ENCODE measurements at regions not wholly inside any gene's neighbourhood (a gene's known extent, or its start where the extent isn't known, plus 50 kb on each side); places are given as distances from the start of the nearest gene placed in this dataset.

- H3K4me1 ChIP-seq (ENCODE audit: control insufficient read depth in 2 of 2, insufficient read depth in 2 of 2, low read length in 2 of 2) = peaks cover 27 to 48% of the 10 kb centered on the region in 2 donors
- H3K9me3 ChIP-seq (ENCODE audit: control insufficient read depth in 2 of 2, low read length in 2 of 2) = no peaks in the 10 kb centered on the region
- no peak overlapping the region for H3K4me3 ChIP-seq (ENCODE audit: low read length in 2 of 2)
- H3K9ac ChIP-seq (ENCODE audit: low read depth in 1 of 2, low read length in 2 of 2) = peak overlapping the region in 1 of 2 donors; percentile 26
- H3K27me3 ChIP-seq (ENCODE audit: control insufficient read depth in 2 of 2, insufficient read depth in 2 of 2, low read length in 2 of 2) = no peaks in the 10 kb centered on the region
- peak overlapping the region; percentile 13 to 48 for H3K27ac ChIP-seq (ENCODE audit: low read depth in 2 of 2, low read length in 2 of 2)
- H3K36me3 ChIP-seq (ENCODE audit: control insufficient read depth in 2 of 2, insufficient read depth in 2 of 2, low read length in 2 of 2) = no peaks in the 10 kb centered on the region
Measured at GRCh38 chr14:75226755-75227544, 50.5 kb upstream of the TMED10 start.
